Neuronal stem cell (in vitro differentiated cells): ENCODE measurements at regions not wholly inside any gene's neighbourhood (a gene's known extent, or its start where the extent isn't known, plus 50 kb on each side); places are given as distances from the start of the nearest gene placed in this dataset.

ENCODE experiments used
- DNase-seq: peaks from one replicate; pipeline ENCODE4 v3.0.0-alpha.2; 2013; ENCODE audit warnings: low spot score
- H2AFZ ChIP-seq: one replicate; pipeline ENCODE4 v1.6.1; 2013; ENCODE audit warnings: mild to moderate bottlenecking, low read length, inconsistent platforms
- H2AK5ac ChIP-seq: 2 replicates; pipeline ENCODE4 v1.6.1; 2013; ENCODE audit warnings: low read depth, mild to moderate bottlenecking, inconsistent platforms, low read length, moderate library complexity, mixed read lengths
- H2BK120ac ChIP-seq: 2 replicates; pipeline ENCODE4 v1.6.1; 2013; ENCODE audit warnings: low read depth, mild to moderate bottlenecking, inconsistent platforms, low read length, moderate library complexity, mixed read lengths
- H2BK12ac ChIP-seq: one replicate; pipeline ENCODE4 v1.6.1; 2013; ENCODE audit warnings: low read length, inconsistent platforms
- H2BK15ac ChIP-seq: 2 replicates; pipeline ENCODE4 v1.6.1; 2013; ENCODE audit warnings: mild to moderate bottlenecking, low read length, inconsistent platforms, mixed read lengths
- H2BK5ac ChIP-seq: one replicate; pipeline ENCODE4 v1.6.1; 2013; ENCODE audit warnings: inconsistent platforms, mild to moderate bottlenecking, low read length, moderate library complexity
- H3K14ac ChIP-seq: one replicate; pipeline ENCODE4 v1.6.1; 2013; ENCODE audit warnings: low read length, inconsistent platforms
- H3K18ac ChIP-seq: 2 replicates; pipeline ENCODE4 v1.6.1; 2013; ENCODE audit warnings: low read length, inconsistent platforms
- H3K23ac ChIP-seq: 2 replicates; pipeline ENCODE4 v1.6.1; 2013; ENCODE audit warnings: low read depth, mild to moderate bottlenecking, mixed read lengths, low read length, inconsistent platforms; ENCODE audit not compliant: poor library complexity
- H3K27ac ChIP-seq: replicated peaks from 3 replicates; pipeline ENCODE4 v1.5.1; 2013; ENCODE audit warnings: low read length, inconsistent platforms
- H3K27me3 ChIP-seq, 3 experiments: 2 replicates each; pipeline ENCODE4 v1.6.1; 2013; ENCODE audit warnings: low read length in 3 of 3, mild to moderate bottlenecking in 2 of 3, inconsistent platforms in 1 of 3, low read depth in 1 of 3, mixed read lengths in 1 of 3, moderate library complexity in 1 of 3; ENCODE audit not compliant: control insufficient read depth in 3 of 3, insufficient read depth in 3 of 3
- H3K36me3 ChIP-seq, 2 donors: replicated peaks in 1 of 2; 2 replicates each; pipeline ENCODE4 v1.6.1; 2013; ENCODE audit warnings: low read length in 2 of 2; ENCODE audit not compliant: control insufficient read depth in 2 of 2, insufficient read depth in 2 of 2
- H3K4ac ChIP-seq: 2 replicates; pipeline ENCODE4 v1.6.1; 2013; ENCODE audit warnings: inconsistent platforms, mild to moderate bottlenecking, low read length, moderate library complexity
- H3K4me1 ChIP-seq, 2 donors: 1 replicate in 1 of 2; 2 replicates in 1 of 2; pipeline ENCODE4 v1.6.1; 2013; ENCODE audit warnings: low read length in 2 of 2, low read depth in 1 of 2; ENCODE audit not compliant: control insufficient read depth in 2 of 2, insufficient read depth in 1 of 2
- H3K4me2 ChIP-seq: one replicate; pipeline ENCODE4 v1.6.1; 2013; ENCODE audit warnings: mild to moderate bottlenecking, low read length, inconsistent platforms; ENCODE audit not compliant: insufficient read depth, poor library complexity, severe bottlenecking
- H3K4me3 ChIP-seq, 2 donors: 2 replicates each; pipeline ENCODE4 v1.5.1; 2013; ENCODE audit warnings: low read length in 2 of 2, mild to moderate bottlenecking in 2 of 2, inconsistent platforms in 1 of 2, moderate library complexity in 1 of 2
- H3K79me1 ChIP-seq: one replicate; pipeline ENCODE4 v1.6.1; 2013; ENCODE audit warnings: low read depth, mild to moderate bottlenecking, inconsistent platforms, low read length, moderate library complexity
- H3K9ac ChIP-seq: one replicate; pipeline ENCODE4 v1.6.1; 2013; ENCODE audit warnings: mild to moderate bottlenecking, low read depth, low read length, inconsistent platforms; ENCODE audit not compliant: poor library complexity
- H3K9me3 ChIP-seq, 2 donors: replicated peaks in 1 of 2; 2 replicates each; pipeline versions ENCODE3 to v1.6.1; 2013; ENCODE audit warnings: low read length in 2 of 2, mild to moderate bottlenecking in 2 of 2, inconsistent platforms in 1 of 2, low read depth in 1 of 2, mixed read lengths in 1 of 2, moderate library complexity in 1 of 2; ENCODE audit not compliant: control insufficient read depth in 2 of 2, insufficient read depth in 1 of 2
- H4K8ac ChIP-seq: one replicate; pipeline ENCODE4 v1.6.1; 2013; ENCODE audit warnings: low read depth, mild to moderate bottlenecking, inconsistent platforms, low read length, moderate library complexity
- H4K91ac ChIP-seq: one replicate; pipeline ENCODE4 v1.6.1; 2013; ENCODE audit warnings: low read length, low read depth, mild to moderate bottlenecking, inconsistent platforms; ENCODE audit not compliant: poor library complexity
- WGBS, 2 donors: extraction: QIAGEN DNeasy Blood & Tissue Kit; methylation state at CpG; one replicate each; pipeline ENCODE4 v1.1.7; 2013; ENCODE audit warnings: missing lambda C conversion rate in 2 of 2, mixed read lengths in 1 of 2; ENCODE audit not compliant: insufficient read length in 2 of 2, insufficient replicate concordance in 1 of 2; ENCODE audit errors: extremely low coverage in 2 of 2; 5-methylcytosine and 5-hydroxymethylcytosine counted together

DNA sequence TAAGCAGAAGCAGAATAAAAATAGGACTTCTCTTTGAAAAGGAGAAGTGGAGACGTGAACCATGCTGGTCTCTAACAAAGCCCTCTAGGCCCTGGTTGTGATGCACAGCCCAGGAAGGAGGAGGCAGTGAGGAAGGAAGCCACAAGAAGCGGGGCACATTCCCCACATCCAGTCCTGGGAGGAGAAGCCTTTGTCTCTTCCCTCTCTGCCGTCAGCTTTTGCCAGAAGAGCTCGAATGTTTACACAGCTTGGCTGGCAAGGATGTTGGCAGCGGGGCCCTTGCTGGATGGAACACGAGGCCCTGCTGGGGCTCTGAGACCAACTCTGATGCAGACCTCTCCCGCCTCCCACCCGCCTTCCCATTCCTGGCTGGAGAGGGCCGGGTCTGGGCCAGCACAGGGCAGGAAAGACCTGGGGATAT lies 91.3 kb downstream of the MAF start:
- H3K4me1 ChIP-seq, result peaks cover 5 to 7% of the 10 kb centered on the region in 2 donors
- H2BK15ac ChIP-seq, result no peak overlapping the region
- no peak overlapping the region for H3K27ac ChIP-seq
- H3K27me3 ChIP-seq, result peaks cover 0 to 5% (median 0%) of the 10 kb centered on the region in 3 experiments
- H3K18ac ChIP-seq, result peak overlapping the region; percentile 22
- H2BK12ac ChIP-seq, result no peak overlapping the region
- peak overlapping the region; percentile 36 for H3K9ac ChIP-seq
- H3K79me1 ChIP-seq, result no peaks in the 10 kb centered on the region
- peak overlapping the region; percentile 40 for H2AK5ac ChIP-seq
- no peak overlapping the region for H2BK120ac ChIP-seq
- no peak overlapping the region for H2BK5ac ChIP-seq
- DNase-seq, result no peak
- no peak overlapping the region for H3K4me2 ChIP-seq
- WGBS, 2 donors, result no CpG with 5 or more reads among the region's 9 CpGs
- H3K36me3 ChIP-seq, result no peaks in the 10 kb centered on the region
- no peak overlapping the region for H3K23ac ChIP-seq
- H3K4me3 ChIP-seq, result no peak overlapping the region
- H4K91ac ChIP-seq, result no peak overlapping the region
- H3K9me3 ChIP-seq, result no peaks in the 10 kb centered on the region
- H4K8ac ChIP-seq, result no peak overlapping the region
- no peak overlapping the region for H3K14ac ChIP-seq
- H3K4ac ChIP-seq, result no peak overlapping the region
- peak overlapping the region; percentile 44 for H2AFZ ChIP-seq

DNA sequence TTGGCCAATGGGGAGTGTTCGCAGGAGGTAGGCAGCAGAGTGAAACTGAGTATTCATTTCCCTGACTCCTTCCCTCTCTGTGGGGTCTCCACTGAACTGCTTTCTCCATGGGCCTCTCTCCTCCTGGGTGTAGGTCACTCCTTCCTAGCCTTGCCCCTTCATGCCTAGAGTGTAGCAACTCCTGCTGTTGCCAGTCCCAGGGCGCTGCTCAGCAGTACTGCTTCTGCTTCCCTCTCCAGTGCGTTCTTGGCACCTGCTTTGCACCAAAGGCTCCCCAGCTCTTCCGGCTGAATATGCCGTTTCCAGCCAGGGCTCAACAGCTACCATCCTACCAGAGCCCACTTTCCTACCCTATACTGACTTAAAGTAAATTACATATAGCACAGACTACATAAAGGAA lies 92.2 kb downstream of the MAF start:
- no peak for DNase-seq
- Histone ChIP-seq H3K79me1 (no peaks in the 10 kb centered on the region), H3K23ac (no peak overlapping the region), H3K4me1 (peaks cover 4 to 7% of the 10 kb centered on the region in 2 donors), H2AFZ (no peak overlapping the region), H3K4ac (no peak overlapping the region), H4K8ac (peak overlapping the region; percentile 75), H2AK5ac (peak overlapping the region; percentile 13), H2BK15ac (peak overlapping the region; percentile 62), H2BK12ac (no peak overlapping the region), H4K91ac (no peak overlapping the region), H3K14ac (no peak overlapping the region), H3K36me3 (no peaks in the 10 kb centered on the region), H2BK120ac (no peak overlapping the region), H3K18ac (peak overlapping the region; percentile 81), H2BK5ac (no peak overlapping the region), H3K9ac (no peak overlapping the region), H3K4me3 (no peak overlapping the region), H3K4me2 (no peak overlapping the region), H3K27me3 (peaks cover 0 to 5% (median 0%) of the 10 kb centered on the region in 3 experiments), H3K9me3 (no peaks in the 10 kb centered on the region), H3K27ac (no peak overlapping the region)
- WGBS, 2 donors, result no CpG with 5 or more reads among the region's 5 CpGs

DNA sequence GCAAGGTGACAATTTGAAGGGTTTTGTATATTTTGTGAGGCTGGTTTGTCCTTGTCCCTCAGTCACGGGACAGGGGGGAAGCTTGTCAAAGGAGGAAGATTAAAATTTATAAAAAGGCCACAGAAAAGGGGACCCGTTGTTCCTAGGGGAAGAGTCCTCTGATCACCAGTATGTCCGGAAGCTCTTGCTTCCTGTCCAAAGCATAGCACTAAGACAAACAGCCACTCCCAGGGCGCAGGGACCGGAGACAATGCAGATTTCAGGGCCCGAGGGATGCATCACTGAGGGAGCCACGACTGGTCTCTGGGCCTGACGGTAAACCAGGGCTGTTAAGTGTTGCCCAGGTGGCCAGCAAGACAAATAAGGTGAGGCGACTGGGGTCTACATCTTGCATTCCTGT lies 95.2 kb downstream of the MAF start:
- no peak overlapping the region for H3K9ac ChIP-seq
- H3K14ac ChIP-seq, result no peak overlapping the region
- peaks cover 0 to 5% (median 0%) of the 10 kb centered on the region in 3 experiments for H3K27me3 ChIP-seq
- peaks cover under 1 to 1% of the 10 kb centered on the region in 2 donors for H3K4me1 ChIP-seq
- no peaks in the 10 kb centered on the region for H3K9me3 ChIP-seq
- peak overlapping the region; percentile 58 for H3K23ac ChIP-seq
- H3K27ac ChIP-seq, result no peak overlapping the region
- no peak overlapping the region for H2AFZ ChIP-seq
- H3K4ac ChIP-seq, result no peak overlapping the region
- WGBS, 2 donors, result no CpG with 5 or more reads among the region's 9 CpGs
- no peak overlapping the region for H4K8ac ChIP-seq
- no peak overlapping the region for H2AK5ac ChIP-seq
- H3K79me1 ChIP-seq, result no peaks in the 10 kb centered on the region
- no peak overlapping the region for H2BK5ac ChIP-seq
- H2BK120ac ChIP-seq, result no peak overlapping the region
- DNase-seq, result no peak
- H2BK12ac ChIP-seq, result no peak overlapping the region
- H3K4me2 ChIP-seq, result no peak overlapping the region
- H3K18ac ChIP-seq, result no peak overlapping the region
- no peaks in the 10 kb centered on the region for H3K36me3 ChIP-seq
- H2BK15ac ChIP-seq, result no peak overlapping the region
- no peak overlapping the region for H4K91ac ChIP-seq
- H3K4me3 ChIP-seq, result no peak overlapping the region

DNA sequence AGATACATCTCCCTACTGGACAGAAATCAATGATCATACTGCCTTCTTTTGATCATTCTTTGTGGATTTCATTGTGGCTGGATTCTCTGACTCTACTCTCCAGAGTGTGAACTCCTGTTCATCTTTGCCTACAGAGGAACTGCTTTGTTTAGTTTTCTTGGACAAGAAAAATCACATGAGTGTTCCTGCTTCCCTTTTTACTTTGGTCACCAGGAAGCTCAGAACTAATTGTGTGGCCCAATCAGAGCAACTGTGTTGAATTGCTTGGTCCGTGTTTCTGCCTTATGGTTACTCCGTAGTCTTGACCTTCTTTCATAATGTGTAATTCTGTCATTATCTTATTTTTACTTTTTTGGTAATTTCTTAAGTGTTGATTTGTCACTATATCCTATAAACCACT lies 97.0 kb downstream of the MAF start:
- DNase-seq, result no peak
- Histone ChIP-seq H2AFZ (no peak overlapping the region), H3K27me3 (peaks cover 0 to 5% (median 0%) of the 10 kb centered on the region in 3 experiments), H2BK15ac (no peak overlapping the region), H3K27ac (no peak overlapping the region), H3K36me3 (no peaks in the 10 kb centered on the region), H4K8ac (no peak overlapping the region), H3K23ac (no peak overlapping the region), H2BK5ac (no peak overlapping the region), H3K9ac (no peak overlapping the region), H3K14ac (no peak overlapping the region), H3K79me1 (no peaks in the 10 kb centered on the region), H3K4me3 (no peak overlapping the region), H3K4ac (no peak overlapping the region), H3K9me3 (no peaks in the 10 kb centered on the region), H2AK5ac (no peak overlapping the region), H3K4me2 (no peak overlapping the region), H2BK120ac (no peak overlapping the region), H2BK12ac (no peak overlapping the region), H3K4me1 (no peaks in the 10 kb centered on the region), H4K91ac (no peak overlapping the region), H3K18ac (no peak overlapping the region)
- no CpG with 5 or more reads among the region's 2 CpGs for WGBS, 2 donors
